Vagina (tissue), 2 donors: ENCODE measurements at regions not wholly inside any gene's neighbourhood (a gene's known extent, or its start where the extent isn't known, plus 50 kb on each side); places are given as distances from the start of the nearest gene placed in this dataset.

Source experiments
- DNase-seq, 2 donors: peaks; one replicate each; pipeline ENCODE4 v3.0.0-alpha.2; 2017; ENCODE audit errors: extremely low spot score in 2 of 2
- H3K27ac ChIP-seq: fragments of 200-600 bp; sonication (generic); one replicate; pipeline ENCODE4 v1.5.1; 2019
- H3K27me3 ChIP-seq: fragments of 200-600 bp; sonication (generic); one replicate; pipeline ENCODE4 v1.5.1; 2019
- H3K36me3 ChIP-seq, 2 donors: fragments of 200-600 bp; sonication (generic); one replicate each; pipeline ENCODE4 v1.5.1; 2017 to 2019
- H3K4me1 ChIP-seq: fragments of 200-600 bp; sonication (generic); one replicate; pipeline ENCODE4 v1.5.1; 2019
- H3K4me3 ChIP-seq, 2 donors: fragments of 200-600 bp; sonication (generic); 1 replicate in 1 of 2; 2 replicates in 1 of 2; pipeline ENCODE4 v1.5.1; 2016 to 2019
- H3K9me3 ChIP-seq: fragments of 200-600 bp; sonication (generic); one replicate; pipeline ENCODE4 v1.5.1; 2019
- POLR2A ChIP-seq, 2 donors: fragments of 450-650 bp; IDR thresholded peaks; one replicate each; pipeline ENCODE4 v1.6.1; 2017; ENCODE audit warnings: antibody characterized with exemption in 2 of 2, mild to moderate bottlenecking in 2 of 2, moderate library complexity in 2 of 2
- POLR2AphosphoS5 ChIP-seq, 2 donors: sonication (generic); formaldehyde crosslinking; IDR thresholded peaks; one replicate each; pipeline ENCODE4 v1.9.0; 2017; ENCODE audit warnings: antibody characterized with exemption in 2 of 2, mild to moderate bottlenecking in 2 of 2, low read depth in 1 of 2; ENCODE audit not compliant: insufficient read depth in 1 of 2
- intact Hi-C: fragments of 100-400 bp; cut with DNase I; formaldehyde crosslinking; loops from one replicate; pipeline ENCODE4 v1.15.1; 2023
- TF ChIP-seq, protein P1 (sequence below), 3 experiments: fragments of 450-650 bp in 2 of 3; fragments of 200-600 bp in 1 of 3; sonication (generic) in 1 of 3; IDR thresholded peaks; one replicate each; pipeline ENCODE4 v1.5.1; 2017 to 2019; ENCODE audit warnings: antibody characterized with exemption in 3 of 3, mild to moderate bottlenecking in 2 of 3, moderate library complexity in 2 of 3

DNA sequence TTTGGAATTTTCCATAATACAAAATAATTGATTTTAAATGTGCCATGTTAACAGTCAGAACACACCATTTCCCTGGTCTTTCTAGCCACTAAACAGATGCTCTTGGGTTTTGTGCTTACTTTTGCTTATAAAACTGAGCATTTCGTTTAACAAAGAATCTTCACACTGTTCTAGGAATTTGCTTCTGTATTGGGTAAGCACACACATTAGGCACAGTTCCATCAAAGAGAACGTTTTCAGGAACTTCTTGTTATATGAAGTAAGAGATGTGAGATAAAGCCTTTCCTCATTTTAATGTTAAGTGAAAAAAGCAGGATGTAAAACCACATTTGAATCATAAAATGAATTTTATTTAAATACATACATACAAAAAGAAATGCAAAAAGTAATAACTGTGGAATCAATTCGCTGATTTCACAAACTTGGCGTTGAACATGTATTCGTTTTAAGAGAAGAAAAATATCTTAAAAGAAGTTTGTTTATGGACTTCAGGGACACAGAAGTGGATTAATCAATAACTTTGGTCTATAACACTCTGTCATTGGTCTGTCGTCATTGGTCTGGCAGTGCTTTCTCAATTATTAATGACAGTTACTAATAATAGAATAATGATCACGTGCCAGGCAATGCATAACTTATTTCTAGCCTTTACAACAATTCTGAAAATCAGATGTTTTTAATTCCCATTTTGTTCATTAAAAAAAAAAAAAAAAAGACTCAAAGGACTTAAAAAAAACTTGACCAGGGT, 199.9 kb upstream of the PRDM1 start:
- H3K9me3 ChIP-seq: no peaks in the 10 kb centered on the region
- no peaks in the 10 kb centered on the region for H3K4me1 ChIP-seq
- intact Hi-C loops: no loop called here
- H3K27me3 ChIP-seq: no peaks in the 10 kb centered on the region
- peak overlapping the region; percentile 22 for H3K27ac ChIP-seq
- no peak for TF ChIP-seq POLR2AphosphoS5 (IDR thresholded peaks at IDR 0.05; ENCODE audit: insufficient read depth in 1 of 2, low read depth in 1 of 2)
- TF ChIP-seq POLR2A (IDR thresholded peaks at IDR 0.05): no peak
- TF ChIP-seq, protein P1, sequence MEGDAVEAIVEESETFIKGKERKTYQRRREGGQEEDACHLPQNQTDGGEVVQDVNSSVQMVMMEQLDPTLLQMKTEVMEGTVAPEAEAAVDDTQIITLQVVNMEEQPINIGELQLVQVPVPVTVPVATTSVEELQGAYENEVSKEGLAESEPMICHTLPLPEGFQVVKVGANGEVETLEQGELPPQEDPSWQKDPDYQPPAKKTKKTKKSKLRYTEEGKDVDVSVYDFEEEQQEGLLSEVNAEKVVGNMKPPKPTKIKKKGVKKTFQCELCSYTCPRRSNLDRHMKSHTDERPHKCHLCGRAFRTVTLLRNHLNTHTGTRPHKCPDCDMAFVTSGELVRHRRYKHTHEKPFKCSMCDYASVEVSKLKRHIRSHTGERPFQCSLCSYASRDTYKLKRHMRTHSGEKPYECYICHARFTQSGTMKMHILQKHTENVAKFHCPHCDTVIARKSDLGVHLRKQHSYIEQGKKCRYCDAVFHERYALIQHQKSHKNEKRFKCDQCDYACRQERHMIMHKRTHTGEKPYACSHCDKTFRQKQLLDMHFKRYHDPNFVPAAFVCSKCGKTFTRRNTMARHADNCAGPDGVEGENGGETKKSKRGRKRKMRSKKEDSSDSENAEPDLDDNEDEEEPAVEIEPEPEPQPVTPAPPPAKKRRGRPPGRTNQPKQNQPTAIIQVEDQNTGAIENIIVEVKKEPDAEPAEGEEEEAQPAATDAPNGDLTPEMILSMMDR (IDR thresholded peaks at IDR 0.05): no peak
- H3K4me3 ChIP-seq: no peak overlapping the region
- no peak for DNase-seq
- H3K36me3 ChIP-seq: no peaks in the 10 kb centered on the region

DNA sequence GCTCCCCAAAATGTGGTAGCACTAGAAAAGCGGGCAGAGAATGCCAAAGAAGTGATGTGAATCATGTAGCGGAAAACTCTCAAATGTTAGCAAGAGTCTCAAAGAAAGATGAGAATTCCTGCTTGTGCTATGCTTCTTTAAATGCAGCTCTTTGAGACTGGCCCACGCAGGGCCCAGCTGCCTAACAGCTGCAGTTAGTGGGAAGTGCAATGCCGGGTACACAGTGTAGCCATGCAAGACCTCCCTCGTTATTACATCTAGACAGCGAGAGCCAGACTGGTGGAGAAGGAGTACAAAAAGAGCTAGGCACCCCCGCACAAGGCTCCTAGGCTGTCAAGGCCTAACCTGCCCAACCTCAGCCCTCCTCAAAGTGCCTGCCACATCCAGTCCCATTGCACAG, 201.7 kb upstream of the PRDM1 start:
- intact Hi-C loops: no loop called here
- H3K9me3 ChIP-seq: no peaks in the 10 kb centered on the region
- H3K27ac ChIP-seq: no peak overlapping the region
- TF ChIP-seq POLR2A (IDR thresholded peaks at IDR 0.05) (no peak), POLR2AphosphoS5 (IDR thresholded peaks at IDR 0.05; ENCODE audit: insufficient read depth in 1 of 2, low read depth in 1 of 2) (no peak)
- TF ChIP-seq, protein P1 (IDR thresholded peaks at IDR 0.05): no peak
- no peak for DNase-seq
- no peaks in the 10 kb centered on the region for H3K27me3 ChIP-seq
- H3K4me3 ChIP-seq: no peak overlapping the region
- H3K4me1 ChIP-seq: no peaks in the 10 kb centered on the region
- H3K36me3 ChIP-seq: no peaks in the 10 kb centered on the region

DNA sequence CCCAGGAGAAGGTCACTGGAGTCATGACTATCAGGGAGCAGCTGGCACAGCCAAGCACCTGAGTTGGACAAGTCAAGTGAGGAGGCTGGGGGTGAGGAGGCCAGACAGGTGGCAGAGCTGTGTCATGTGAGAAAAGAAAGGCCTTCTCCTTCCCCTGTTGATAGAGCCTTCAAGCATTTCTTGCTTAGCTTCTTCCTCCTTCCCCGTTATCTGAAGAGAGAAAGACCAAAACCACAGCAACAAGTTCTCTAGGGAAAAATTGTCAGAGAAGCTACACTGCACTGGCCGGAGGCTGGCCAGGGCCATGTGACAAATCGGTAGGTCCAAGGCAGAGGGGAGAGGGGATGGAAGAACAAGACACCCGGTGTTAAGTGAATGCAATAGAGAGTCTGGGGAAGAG, 202.1 kb upstream of the PRDM1 start:
- no peak for DNase-seq
- no peaks in the 10 kb centered on the region for H3K36me3 ChIP-seq
- no peaks in the 10 kb centered on the region for H3K4me1 ChIP-seq
- TF ChIP-seq POLR2A (IDR thresholded peaks at IDR 0.05) (no peak), POLR2AphosphoS5 (IDR thresholded peaks at IDR 0.05; ENCODE audit: insufficient read depth in 1 of 2, low read depth in 1 of 2) (no peak)
- TF ChIP-seq, protein P1 (IDR thresholded peaks at IDR 0.05): no peak
- intact Hi-C loops: no loop called here
- no peak overlapping the region for H3K4me3 ChIP-seq
- no peak overlapping the region for H3K27ac ChIP-seq
- no peaks in the 10 kb centered on the region for H3K27me3 ChIP-seq
- no peaks in the 10 kb centered on the region for H3K9me3 ChIP-seq

DNA sequence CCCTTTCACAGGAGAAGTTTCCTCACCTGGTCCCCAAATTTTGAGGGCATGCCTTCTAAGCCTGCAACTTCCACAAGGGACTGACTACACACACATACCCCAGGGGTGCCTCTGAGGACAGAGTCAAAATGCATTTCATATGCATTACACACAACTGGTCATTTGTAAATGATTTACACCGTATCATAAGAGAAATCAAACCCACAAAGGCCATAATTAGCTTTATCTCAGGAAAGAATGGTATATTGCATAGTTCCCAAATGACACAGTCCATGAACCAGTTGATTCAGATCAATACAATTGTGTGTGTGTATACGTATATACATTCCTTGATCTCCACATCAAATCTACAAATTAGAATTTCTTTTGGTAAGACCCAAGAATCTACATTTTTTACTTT, 203.3 kb upstream of the PRDM1 start:
- no peaks in the 10 kb centered on the region for H3K36me3 ChIP-seq
- TF ChIP-seq POLR2A (IDR thresholded peaks at IDR 0.05) (no peak), POLR2AphosphoS5 (IDR thresholded peaks at IDR 0.05; ENCODE audit: insufficient read depth in 1 of 2, low read depth in 1 of 2) (no peak)
- TF ChIP-seq, protein P1 (IDR thresholded peaks at IDR 0.05): no peak
- no peak overlapping the region for H3K4me3 ChIP-seq
- no peaks in the 10 kb centered on the region for H3K4me1 ChIP-seq
- no peak overlapping the region for H3K27ac ChIP-seq
- no peak for DNase-seq
- intact Hi-C loops: no loop called here
- no peaks in the 10 kb centered on the region for H3K27me3 ChIP-seq
- no peaks in the 10 kb centered on the region for H3K9me3 ChIP-seq

DNA sequence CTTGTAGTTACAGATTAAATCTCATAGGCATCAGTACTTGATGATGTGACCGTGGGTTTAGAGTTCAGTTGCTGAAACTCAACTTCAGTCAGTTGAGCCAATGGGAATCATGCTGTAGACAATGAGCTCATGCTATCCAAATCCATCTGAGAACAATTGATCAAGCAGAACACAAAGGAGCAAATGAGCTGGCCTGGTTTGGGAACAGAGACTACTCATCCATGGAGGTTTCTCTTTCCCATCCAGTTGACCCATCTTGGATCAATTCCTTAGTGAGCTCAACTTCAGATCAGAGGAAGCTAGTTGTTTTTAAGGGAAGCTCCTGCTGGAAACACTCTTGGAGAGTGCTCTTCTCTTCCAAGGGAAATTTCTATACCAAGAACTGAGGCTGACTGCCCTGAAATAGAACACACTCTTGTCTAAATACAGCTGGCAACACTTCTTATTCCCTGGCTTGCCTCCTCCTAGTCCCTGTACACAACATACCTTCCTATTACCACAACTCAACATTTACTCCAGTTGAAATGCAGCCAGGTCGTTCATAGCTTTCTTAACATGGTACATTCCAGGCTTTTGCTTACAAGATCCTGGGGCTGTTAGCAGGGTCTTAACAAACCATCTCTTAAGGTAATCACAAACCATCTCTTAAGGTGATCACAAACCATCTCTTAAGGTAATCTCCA, 203.9 kb upstream of the PRDM1 start:
- no peak for DNase-seq
- Histone ChIP-seq H3K4me1 (no peaks in the 10 kb centered on the region), H3K36me3 (no peaks in the 10 kb centered on the region), H3K27ac (no peak overlapping the region), H3K4me3 (no peak overlapping the region), H3K9me3 (no peaks in the 10 kb centered on the region), H3K27me3 (no peaks in the 10 kb centered on the region)
- intact Hi-C loops: no loop called here
- TF ChIP-seq POLR2A (IDR thresholded peaks at IDR 0.05): no peak
- no peak for TF ChIP-seq POLR2AphosphoS5 (IDR thresholded peaks at IDR 0.05; ENCODE audit: insufficient read depth in 1 of 2, low read depth in 1 of 2)
- TF ChIP-seq, protein P1 (IDR thresholded peaks at IDR 0.05): no peak
